ENCODE measurements at regions not wholly inside any gene's neighbourhood (a gene's known extent, or its start where the extent isn't known, plus 50 kb on each side); places are given as distances from the start of the nearest gene placed in this dataset.
A peak's percentile ranks its signal among the peaks of the same experiment; 100 is the strongest.

DNA sequence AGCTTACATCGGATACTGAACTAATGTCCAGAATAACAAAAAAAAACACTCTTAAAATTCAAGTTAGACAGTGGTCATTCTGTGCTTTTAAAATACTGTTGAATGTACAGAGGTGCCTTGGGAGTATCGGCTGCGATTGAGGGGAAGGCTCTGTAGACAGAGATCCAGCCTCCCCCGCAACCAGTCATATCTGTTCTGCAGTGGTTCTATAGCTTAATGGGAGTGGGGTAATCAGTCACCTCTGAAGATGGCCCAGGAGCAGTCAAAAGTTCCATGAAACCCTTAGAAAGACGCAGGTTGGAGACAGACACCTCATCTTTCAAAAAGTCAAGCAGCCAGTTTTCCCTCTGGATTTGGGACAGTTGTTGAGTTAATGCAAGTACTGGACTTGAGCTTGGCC is 1486.6 kb upstream of the TMEM132C start:
- DNase-seq (ENCODE audit: low read depth, low spot score), result no peak
- H3K4me3 ChIP-seq (ENCODE audit: low read length), result no peak overlapping the region

DNA sequence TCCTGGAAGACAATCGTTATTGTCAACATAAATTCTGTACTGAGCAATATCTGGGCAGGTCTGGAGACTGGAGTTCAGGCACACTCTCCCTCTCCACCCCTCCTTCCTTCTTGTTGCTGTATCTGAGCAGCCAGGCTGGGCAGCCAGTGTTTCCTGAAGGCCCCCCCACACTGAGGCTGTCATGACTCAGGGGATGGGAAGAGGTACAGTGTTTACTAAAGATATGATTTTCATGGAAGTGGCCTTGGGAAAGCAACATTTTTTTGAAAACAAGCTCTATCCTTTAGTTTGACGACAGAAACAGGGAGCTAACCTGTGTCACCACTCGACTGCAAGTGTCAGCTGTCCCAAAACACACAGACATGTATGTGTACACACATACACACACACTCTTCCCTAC is 1485.4 kb upstream of the TMEM132C start:
- DNase-seq (ENCODE audit: low read depth, low spot score), result no peak
- no peak overlapping the region for H3K4me3 ChIP-seq (ENCODE audit: low read length)

DNA sequence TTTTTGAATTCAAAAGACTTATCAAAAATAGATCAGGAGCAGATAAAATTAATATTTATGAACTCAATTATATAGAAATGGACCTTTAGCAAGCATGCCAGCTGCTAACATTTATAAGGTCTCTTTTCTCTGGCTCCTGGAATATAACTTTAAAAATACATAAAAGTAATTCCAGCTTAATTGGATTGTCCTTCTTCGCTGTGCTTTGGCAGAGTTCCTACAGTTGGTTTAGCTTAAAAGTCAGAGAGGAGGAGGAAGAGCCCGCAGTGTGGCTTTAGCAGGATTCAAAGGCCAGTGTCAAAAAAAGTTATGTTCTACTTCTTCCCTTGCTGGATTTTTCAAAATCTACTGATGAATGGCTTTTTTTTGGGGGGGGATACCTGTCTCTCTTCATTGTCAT is 1484.9 kb upstream of the TMEM132C start:
- DNase-seq (ENCODE audit: low read depth, low spot score), result no peak

DNA sequence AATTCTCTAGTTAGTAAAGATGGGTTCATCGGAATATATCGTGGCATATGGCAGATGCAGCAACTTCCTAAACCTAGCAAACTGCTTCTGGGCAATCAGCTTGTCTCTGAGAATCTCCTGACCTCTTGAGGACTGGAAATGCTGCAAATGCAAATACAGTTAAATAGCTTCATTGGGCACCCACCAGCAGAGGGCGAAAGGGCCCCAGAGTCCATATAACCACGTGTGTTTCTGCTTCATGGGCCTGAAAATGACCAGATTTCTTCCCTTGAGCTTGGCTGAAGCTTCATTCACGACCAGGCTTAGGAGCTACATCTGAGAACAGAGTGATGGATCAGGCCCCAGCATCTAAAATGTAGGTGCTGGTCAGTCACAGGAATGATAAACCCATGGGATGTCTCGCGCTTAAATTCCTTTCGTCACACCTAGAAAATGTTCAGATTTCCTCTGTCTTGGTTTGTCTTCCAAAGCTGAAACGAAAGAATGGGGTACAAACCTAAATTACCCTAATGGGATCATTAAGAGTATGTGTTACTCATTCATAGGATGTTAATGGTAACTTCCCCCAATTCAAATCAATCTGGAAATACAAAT is 1482.5 kb upstream of the TMEM132C start:
- DNase-seq (ENCODE audit: low read depth, low spot score), result peak; percentile 26
- no peak overlapping the region for H3K4me3 ChIP-seq (ENCODE audit: low read length)

More for the DNA sequence above, 1484.9 kb upstream of the TMEM132C start:
- no peak overlapping the region for H3K4me3 ChIP-seq (ENCODE audit: low read length)

DNA sequence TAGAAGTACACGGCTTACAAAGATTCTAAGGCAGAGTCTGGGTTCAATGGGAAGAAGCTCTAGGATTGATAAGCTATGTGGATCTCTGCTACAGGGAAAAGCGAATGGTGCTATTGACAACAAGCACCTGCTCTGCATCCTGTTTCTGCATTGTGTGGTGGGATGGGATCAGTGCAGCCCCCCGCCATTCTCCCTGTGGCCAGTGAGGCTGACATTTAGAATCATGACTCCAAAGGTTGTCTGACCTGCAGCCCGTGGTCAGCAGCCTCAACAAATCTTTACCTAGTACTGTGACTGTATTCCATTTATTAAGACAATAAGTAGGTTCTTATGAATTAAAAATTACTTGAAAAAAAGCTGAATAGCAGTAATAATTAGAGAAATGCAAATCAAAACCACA is 1477.0 kb upstream of the TMEM132C start:
- H3K4me3 ChIP-seq (ENCODE audit: low read length), result no peak overlapping the region
- DNase-seq (ENCODE audit: low read depth, low spot score), result no peak

DNA sequence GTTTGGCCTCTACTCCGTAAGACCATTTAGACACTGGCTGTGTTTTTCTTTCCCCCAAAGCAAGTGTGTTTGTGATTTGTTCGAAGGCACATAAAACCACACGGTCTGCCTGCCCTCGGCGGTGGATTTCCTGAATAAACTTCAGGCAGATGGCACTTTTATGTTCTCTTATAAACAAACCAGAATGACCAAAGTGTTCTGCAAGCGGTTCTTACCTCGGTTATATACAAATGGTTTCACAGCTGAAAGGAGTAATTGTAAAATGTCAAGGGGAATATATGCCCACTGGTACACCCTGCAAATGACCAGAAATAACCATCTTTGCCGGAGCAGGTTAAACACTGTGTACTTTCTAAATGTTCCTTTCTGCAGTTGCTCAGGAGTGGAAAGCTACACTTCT is 1475.8 kb upstream of the TMEM132C start:
- DNase-seq (ENCODE audit: low read depth, low spot score), result no peak
- H3K4me3 ChIP-seq (ENCODE audit: low read length), result no peak overlapping the region

DNA sequence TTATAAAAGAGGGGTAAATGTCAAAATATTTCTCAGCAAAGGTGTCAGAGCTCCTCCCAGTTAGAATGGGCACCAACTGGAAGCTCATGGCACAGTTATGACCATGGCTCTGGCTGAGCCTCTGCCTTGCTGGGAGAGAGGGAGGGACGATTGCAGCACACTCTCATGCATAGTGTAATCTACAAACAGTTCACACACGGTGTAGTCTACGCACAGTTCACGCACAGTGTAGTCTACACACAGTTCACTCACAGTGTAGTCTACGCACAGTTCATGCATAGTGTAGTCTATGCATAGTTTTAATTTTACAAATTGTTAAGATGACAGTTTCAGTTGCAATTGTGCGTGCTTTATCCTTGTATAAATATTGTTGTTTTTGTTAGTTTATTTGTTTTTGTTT is 1474.6 kb upstream of the TMEM132C start:
- DNase-seq (ENCODE audit: low read depth, low spot score), result no peak
- H3K4me3 ChIP-seq (ENCODE audit: low read length), result no peak overlapping the region

DNA sequence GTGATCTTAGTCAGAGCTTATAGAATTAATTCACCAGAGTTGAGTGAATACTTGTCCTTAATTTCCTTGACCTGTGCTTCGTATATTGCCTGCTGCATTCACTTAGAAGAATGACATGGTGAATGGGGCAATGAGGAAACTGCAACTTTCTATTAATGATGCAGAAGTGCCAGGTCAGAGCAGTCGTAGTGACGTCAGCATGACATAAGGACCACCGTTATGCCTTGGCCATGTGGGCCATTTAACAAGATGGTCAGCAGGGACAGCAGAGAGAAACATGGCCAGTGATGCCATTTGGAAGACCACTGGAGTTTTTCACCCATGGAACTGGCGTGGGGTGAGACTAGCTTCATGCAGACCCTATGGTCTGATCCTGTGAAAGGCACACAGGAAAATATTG is 1469.4 kb upstream of the TMEM132C start:
- DNase-seq (ENCODE audit: low read depth, low spot score), result no peak
- no peak overlapping the region for H3K4me3 ChIP-seq (ENCODE audit: low read length)

DNA sequence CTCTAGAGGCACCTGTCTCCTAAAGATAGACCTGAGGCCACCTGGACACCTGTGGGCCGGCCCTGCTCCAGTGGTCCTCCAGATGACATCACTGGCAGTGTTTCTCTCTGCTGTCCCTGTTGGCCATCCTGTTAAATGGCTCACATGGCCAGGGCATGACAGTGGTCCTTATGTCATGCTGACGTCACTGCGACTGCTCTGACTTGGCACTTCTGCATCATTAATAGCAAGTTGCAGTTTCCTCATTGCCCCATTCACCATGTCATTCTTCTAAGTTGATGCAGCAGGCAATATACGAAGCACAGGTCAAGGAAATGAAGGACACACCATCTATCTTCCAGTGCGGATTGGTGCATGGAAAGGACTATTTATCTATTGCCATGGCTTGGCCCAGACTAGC is 1468.5 kb upstream of the TMEM132C start:
- no peak for DNase-seq (ENCODE audit: low read depth, low spot score)
- H3K4me3 ChIP-seq (ENCODE audit: low read length), result no peak overlapping the region

DNA sequence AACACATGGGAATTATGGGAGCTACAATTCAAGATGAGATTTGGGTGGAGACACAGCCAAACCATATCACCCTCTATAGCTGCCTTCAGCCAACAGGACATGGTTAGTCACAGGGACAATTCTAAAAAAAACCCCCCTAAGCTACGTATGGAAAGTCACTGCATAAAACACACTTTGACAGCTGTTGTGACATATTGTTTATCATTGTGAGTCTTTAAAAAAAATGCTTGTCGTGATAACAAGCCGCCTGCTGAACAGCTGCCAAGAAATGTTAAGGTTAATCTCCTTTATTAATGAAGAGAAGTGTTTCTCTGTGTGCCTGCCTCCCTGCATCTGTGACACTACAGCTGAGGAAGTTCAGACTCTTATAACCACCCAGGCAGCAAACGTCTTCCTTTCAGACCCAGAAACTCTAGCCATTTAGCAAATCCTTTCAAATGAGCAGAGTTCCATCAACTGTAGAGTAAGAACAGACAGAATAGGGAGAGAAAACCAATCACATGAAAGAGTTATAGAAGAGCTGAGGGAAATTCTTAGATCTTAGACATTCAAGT is 1459.6 kb upstream of the TMEM132C start:
- no peak for DNase-seq (ENCODE audit: low read depth, low spot score)
- no peak overlapping the region for H3K4me3 ChIP-seq (ENCODE audit: low read length)

DNA sequence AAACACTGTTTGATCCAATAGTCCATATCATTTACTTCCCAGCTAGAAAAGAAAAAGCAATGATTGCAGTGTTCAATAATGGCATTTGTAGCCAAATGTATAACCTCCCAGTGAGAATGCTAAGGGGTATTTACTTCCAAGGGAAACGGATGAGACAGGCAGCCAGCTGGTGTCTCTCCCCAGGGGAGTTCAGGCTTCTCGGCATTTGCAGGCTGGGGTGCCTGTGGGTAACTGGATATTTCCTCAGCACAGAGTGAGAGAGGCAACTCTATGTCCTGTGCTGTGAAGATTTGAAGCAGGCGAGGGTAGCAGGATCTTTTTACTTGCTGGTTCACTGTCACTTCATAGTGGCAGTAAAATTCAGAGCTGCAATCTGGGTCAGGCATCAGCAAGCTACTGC is 1455.6 kb upstream of the TMEM132C start:
- no peak overlapping the region for H3K4me3 ChIP-seq (ENCODE audit: low read length)
- no peak for DNase-seq (ENCODE audit: low read depth, low spot score)

DNA sequence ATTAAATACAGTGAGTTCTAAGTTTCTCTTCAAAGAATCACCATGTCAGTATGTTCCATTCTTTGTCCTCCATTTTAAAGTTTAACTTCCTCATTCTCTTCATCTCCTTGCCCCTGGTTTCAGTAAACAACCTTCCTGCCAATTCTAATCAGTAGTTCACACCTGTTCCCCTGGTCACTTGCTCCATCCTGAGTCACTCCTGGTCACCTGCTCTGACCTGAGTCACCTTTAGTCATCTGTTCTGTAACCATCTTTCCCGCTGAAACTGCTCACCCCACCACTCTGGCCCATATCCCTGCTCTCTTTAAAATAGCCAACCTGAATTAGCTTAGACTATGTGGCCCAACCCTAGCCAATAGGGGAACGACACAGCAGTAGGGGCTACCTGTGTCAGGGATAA is 1447.4 kb upstream of the TMEM132C start:
- no peak overlapping the region for H3K4me3 ChIP-seq (ENCODE audit: low read length)
- DNase-seq (ENCODE audit: low read depth, low spot score), result no peak

DNA sequence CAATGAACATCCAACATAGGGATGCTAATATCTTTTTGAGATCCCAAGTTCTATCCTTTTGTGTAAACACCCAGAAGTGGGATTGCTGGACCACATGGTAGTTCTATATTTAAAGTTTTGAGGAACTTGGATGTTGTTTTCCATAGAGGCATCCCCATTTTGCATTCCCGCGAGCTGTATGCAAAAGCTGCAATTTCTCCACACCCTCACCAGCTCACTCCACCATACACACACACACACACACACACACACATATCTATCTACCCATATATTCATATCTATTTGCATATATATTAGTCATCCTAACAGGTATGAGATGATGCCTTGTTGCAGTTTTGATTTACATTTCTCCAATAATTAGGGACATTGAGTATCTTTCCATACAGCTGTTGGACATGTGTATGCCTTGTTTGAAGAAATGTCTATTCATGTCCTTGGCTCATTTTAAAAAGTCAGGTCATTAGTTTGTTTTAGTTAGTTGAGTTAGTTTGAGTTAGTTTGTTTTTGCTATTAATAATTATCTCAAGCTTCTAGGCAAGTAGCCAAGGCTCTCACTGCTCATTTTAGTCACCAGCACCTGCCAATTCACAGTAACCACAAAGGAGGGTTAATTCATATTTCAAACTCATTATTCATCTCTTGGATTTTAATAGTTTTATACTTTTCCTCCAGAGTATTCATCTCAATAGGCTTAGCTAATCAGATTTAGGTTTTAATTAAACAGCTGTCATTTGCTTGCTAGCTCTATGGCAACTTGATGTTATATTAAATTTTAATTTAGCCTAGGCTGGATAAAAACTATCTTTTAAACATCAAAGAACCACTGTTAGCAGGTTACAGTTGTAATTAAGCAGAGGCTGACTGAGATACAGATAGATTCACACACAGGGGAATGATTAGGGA is 1435.9 kb upstream of the TMEM132C start:
- H3K4me3 ChIP-seq (ENCODE audit: low read length), result no peak overlapping the region
- DNase-seq (ENCODE audit: low read depth, low spot score), result no peak

DNA sequence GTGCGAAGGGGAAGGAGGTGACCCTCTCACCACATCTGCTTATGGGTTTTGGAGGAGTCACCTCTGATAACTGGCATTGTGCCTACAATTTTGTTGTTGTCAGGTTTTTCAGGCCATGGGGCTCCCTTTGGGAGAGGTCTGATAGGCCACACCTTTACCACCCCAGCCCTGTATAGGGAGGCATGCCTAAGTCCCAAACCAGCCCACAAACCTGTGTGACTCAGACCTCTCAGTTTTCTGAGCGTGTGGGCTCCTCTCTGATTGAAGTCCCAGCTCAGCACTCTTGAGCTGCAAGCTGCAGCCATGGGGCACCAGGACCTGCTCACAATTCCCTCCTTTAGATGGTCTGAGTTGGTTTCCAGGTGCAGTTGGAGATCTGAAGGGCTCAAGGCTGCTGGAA is 1429.3 kb upstream of the TMEM132C start:
- DNase-seq (ENCODE audit: low read depth, low spot score), result no peak
- H3K4me3 ChIP-seq (ENCODE audit: low read length), result no peak overlapping the region

DNA sequence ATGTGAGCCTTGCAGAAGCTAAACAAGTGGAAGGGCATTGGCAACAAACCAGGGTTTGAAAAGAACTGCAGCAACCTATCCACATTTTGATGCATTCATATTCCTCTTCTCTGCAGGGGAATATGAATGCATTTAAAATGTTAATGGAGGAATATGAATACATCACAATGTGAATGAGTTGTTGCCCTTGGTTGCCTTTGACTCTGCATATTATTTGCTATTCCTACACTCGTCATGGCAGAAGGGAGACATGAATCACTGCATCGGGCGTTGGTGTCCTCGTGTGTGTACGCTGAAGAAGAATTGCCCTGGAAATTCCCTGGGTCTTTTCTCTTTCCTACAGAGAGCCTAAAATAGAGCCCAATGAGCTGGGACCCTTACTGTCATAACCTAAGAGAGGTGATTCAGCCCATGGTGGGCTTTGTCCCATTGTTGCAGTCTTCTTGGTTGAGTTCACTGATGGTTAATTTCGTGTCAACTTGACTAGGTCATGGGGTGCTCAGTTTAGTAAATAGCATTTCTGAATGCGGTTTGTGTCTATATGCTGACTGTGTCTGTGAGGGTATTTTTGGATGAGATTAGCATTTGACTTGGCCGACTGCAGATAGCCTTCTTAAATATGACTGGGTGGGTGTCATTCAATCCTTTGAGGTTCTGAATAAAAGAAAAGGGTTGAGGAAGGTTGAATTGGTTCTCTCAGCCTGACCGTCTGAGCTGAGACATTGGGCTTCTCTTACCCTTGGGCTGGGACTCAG is 1422.9 kb upstream of the TMEM132C start:
- no peak overlapping the region for H3K4me3 ChIP-seq (ENCODE audit: low read length)
- no peak for DNase-seq (ENCODE audit: low read depth, low spot score)

DNA sequence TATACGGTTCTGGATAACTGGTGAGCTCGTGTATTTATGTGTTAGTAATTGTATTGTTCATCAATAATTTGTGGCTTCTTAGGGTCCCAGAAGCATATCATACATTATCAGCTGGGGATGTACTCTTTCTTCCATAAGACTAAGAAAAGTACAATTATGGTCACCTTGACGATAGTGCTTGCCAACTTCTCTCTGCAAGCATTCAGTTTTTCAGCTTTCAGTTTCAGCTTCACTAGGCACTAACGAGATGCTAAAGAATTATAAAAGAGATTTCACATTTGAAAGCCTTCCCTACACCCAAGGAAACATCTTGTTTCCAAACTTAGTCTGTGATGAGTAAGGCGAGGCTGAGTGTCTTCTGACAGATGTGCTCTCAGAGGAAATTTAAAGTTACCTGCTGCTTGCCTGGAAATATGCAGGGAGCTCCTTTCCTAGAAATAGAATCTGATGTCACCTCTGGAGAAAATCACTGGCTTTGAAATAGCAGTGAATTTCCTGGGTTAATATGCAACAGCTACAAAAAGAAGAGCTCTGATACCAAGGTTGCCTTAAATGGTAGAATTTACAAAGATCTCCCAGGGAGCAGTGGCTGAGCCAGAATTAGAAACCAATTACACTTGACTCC is 1419.9 kb upstream of the TMEM132C start:
- no peak overlapping the region for H3K4me3 ChIP-seq (ENCODE audit: low read length)
- DNase-seq (ENCODE audit: low read depth, low spot score), result no peak

DNA sequence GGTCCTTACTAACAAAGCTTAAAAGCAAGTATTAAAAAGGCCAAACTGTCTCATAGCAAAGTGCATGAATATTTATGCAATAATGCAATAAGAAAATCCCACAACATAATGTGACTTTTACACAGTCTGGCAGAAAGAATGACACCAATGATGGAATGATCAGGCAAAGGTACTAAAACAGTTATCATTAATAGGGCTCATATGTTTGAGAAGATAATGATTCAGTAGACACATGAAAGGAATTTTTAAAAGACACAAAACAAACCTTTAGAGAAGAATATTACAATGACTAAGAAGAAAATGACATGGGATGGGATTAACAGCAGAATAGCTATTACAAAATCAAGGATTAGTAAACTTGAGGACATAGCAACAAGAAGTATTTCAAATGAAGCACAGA is 1411.2 kb upstream of the TMEM132C start:
- H3K4me3 ChIP-seq (ENCODE audit: low read length), result no peak overlapping the region
- DNase-seq (ENCODE audit: low read depth, low spot score), result no peak

DNA sequence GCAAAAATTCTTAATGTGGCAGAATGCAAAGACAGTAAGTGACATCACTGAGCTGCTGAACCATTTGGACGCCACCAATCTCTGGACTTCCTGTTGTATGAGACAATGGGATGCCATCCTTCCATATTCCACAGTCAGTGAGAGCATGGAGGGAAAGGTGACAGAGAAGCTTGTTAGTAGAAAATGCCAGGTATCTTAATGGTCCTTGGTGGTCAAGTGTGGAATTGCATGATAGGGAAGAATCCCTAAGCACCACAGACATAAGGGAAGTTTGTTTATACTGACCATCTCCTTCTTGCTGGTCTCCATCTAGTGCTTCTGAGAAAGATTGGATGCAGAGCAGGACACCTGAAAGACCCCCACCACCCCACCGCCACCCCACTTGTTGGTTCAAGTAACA is 1410.0 kb upstream of the TMEM132C start:
- no peak for DNase-seq (ENCODE audit: low read depth, low spot score)
- H3K4me3 ChIP-seq (ENCODE audit: low read length), result no peak overlapping the region

DNA sequence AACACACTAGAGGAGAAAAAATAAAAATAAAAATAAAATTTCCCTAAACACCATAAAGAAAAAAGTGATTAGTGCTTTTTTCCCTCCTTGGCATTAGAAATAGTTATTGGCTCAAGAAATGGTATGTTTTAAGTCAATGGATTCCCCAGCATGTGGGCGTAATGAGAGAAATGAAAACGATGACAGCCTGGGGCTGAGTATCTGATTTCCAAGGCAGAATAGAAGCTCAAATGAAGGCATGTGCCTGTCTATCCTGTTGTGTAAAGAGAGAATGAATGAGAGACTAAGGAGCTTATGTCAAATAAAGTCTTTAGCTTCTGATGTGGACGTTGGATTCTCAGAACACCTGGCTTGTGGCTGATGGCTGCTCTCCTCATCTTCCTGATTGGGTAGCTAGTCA is 1408.4 kb upstream of the TMEM132C start:
- no peak for DNase-seq (ENCODE audit: low read depth, low spot score)
- no peak overlapping the region for H3K4me3 ChIP-seq (ENCODE audit: low read length)

All from Jurkat, Clone E6-1 (cell line).